Activated naive CD8-positive, alpha-beta T cell treated with anti-CD3 and anti-CD28 coated beads, Interleukin-2, amount 50 U/mL, for 24 hours (primary cell): ENCODE measurements at regions not wholly inside any gene's neighbourhood (a gene's known extent, or its start where the extent isn't known, plus 50 kb on each side); places are given as distances from the start of the nearest gene placed in this dataset.
"Not testable (repeated sequence)": the region's sequence is repeated elsewhere in the genome, so short reads cannot be mapped to it uniquely, and the experiment has no call there.

ENCODE experiments used
- ATAC-seq: fragments of 150-1000 bp; cut with Tn5 transposase; one replicate; pipeline ENCODE4 v1.10.0; 2021
- DNase-seq: peaks from one replicate; pipeline ENCODE4 v3.0.0; 2021
- H3K27ac Mint-ChIP-seq: one replicate; pipeline ENCODE4 v1.8.0; 2021; ENCODE audit warnings: mild to moderate bottlenecking, mixed read lengths
- H3K27me3 Mint-ChIP-seq: one replicate; pipeline ENCODE4 v1.8.0; 2021; ENCODE audit warnings: mixed read lengths
- H3K36me3 Mint-ChIP-seq: one replicate; pipeline ENCODE4 v1.8.0; 2021; ENCODE audit warnings: low read depth, mixed read lengths
- H3K4me1 Mint-ChIP-seq: one replicate; pipeline ENCODE4 v1.8.0; 2021; ENCODE audit warnings: mixed read lengths
- H3K4me3 Mint-ChIP-seq: one replicate; pipeline ENCODE4 v1.8.0; 2021; ENCODE audit warnings: mild to moderate bottlenecking, moderate library complexity, mixed read lengths
- H3K9me3 Mint-ChIP-seq: one replicate; pipeline ENCODE4 v1.8.0; 2021; ENCODE audit warnings: mixed read lengths

GRCh38 chr9:103537426-103537825 is 542.3 kb downstream of the CYLC2 start:
- no peak overlapping the region for H3K4me3 Mint-ChIP-seq
- no peak overlapping the region for H3K27ac Mint-ChIP-seq
- no peak for ATAC-seq
- peaks cover 15% of the 10 kb centered on the region for H3K9me3 Mint-ChIP-seq
- no peaks in the 10 kb centered on the region for H3K36me3 Mint-ChIP-seq
- no peak for DNase-seq
- no peaks in the 10 kb centered on the region for H3K4me1 Mint-ChIP-seq
- no peaks in the 10 kb centered on the region for H3K27me3 Mint-ChIP-seq

- DNase-seq: no peak
- no peaks in the 10 kb centered on the region for H3K4me1 Mint-ChIP-seq
- no peak overlapping the region for H3K27ac Mint-ChIP-seq
- no peak overlapping the region for H3K4me3 Mint-ChIP-seq
- ATAC-seq: no peak
- no peaks in the 10 kb centered on the region for H3K36me3 Mint-ChIP-seq
- H3K27me3 Mint-ChIP-seq: no peaks in the 10 kb centered on the region
- peaks cover 3% of the 10 kb centered on the region for H3K9me3 Mint-ChIP-seq
Measured at GRCh38 chr9:103545260-103545659, 548.8 kb upstream of the SMC2 start.

GRCh38 chr9:103552712-103553111 is 541.4 kb upstream of the SMC2 start:
- DNase-seq: no peak
- Mint-ChIP-seq H3K4me1 (no peaks in the 10 kb centered on the region), H3K36me3 (no peaks in the 10 kb centered on the region), H3K4me3 (no peak overlapping the region), H3K27me3 (no peaks in the 10 kb centered on the region), H3K9me3 (peaks cover 11% of the 10 kb centered on the region), H3K27ac (no peak overlapping the region)
- ATAC-seq: no peak

- no peaks in the 10 kb centered on the region for H3K27me3 Mint-ChIP-seq
- H3K27ac Mint-ChIP-seq: no peak overlapping the region
- no peaks in the 10 kb centered on the region for H3K4me1 Mint-ChIP-seq
- peaks cover 2% of the 10 kb centered on the region for H3K36me3 Mint-ChIP-seq
- no peak for ATAC-seq
- H3K4me3 Mint-ChIP-seq: no peak overlapping the region
- peaks cover 29% of the 10 kb centered on the region for H3K9me3 Mint-ChIP-seq
- no peak for DNase-seq
Measured at GRCh38 chr9:103574056-103574455, 520.1 kb upstream of the SMC2 start.

GRCh38 chr9:103586721-103587120 is 507.4 kb upstream of the SMC2 start:
- H3K4me3 Mint-ChIP-seq: no peak overlapping the region
- no peak for DNase-seq
- H3K4me1 Mint-ChIP-seq: no peaks in the 10 kb centered on the region
- H3K27ac Mint-ChIP-seq: no peak overlapping the region
- no peaks in the 10 kb centered on the region for H3K9me3 Mint-ChIP-seq
- no peaks in the 10 kb centered on the region for H3K36me3 Mint-ChIP-seq
- no peak for ATAC-seq
- no peaks in the 10 kb centered on the region for H3K27me3 Mint-ChIP-seq

- ATAC-seq (no peak), DNase-seq (no peak)
- Mint-ChIP-seq H3K4me1 (no peaks in the 10 kb centered on the region), H3K4me3 (no peak overlapping the region), H3K27me3 (no peaks in the 10 kb centered on the region), H3K27ac (no peak overlapping the region), H3K36me3 (no peaks in the 10 kb centered on the region), H3K9me3 (peaks cover 9% of the 10 kb centered on the region)
Measured at GRCh38 chr9:103601287-103601686, 492.8 kb upstream of the SMC2 start.

- H3K9me3 Mint-ChIP-seq, H3K27me3 Mint-ChIP-seq, H3K4me1 Mint-ChIP-seq, H3K36me3 Mint-ChIP-seq, ATAC-seq, H3K4me3 Mint-ChIP-seq, DNase-seq, H3K27ac Mint-ChIP-seq: not testable (repeated sequence)
Measured at GRCh38 chr9:103611950-103612349, 482.2 kb upstream of the SMC2 start.

- H3K4me3 Mint-ChIP-seq: no peak overlapping the region
- no peaks in the 10 kb centered on the region for H3K27me3 Mint-ChIP-seq
- no peak overlapping the region for H3K27ac Mint-ChIP-seq
- DNase-seq (no peak), ATAC-seq (no peak)
- no peaks in the 10 kb centered on the region for H3K4me1 Mint-ChIP-seq
- H3K9me3 Mint-ChIP-seq: peaks cover 9% of the 10 kb centered on the region
- no peaks in the 10 kb centered on the region for H3K36me3 Mint-ChIP-seq
Measured at GRCh38 chr9:103615994-103616393, 478.1 kb upstream of the SMC2 start.

- no peak for ATAC-seq
- Mint-ChIP-seq H3K9me3 (peaks cover 9% of the 10 kb centered on the region), H3K36me3 (no peaks in the 10 kb centered on the region), H3K27ac (no peak overlapping the region), H3K27me3 (no peaks in the 10 kb centered on the region), H3K4me3 (no peak overlapping the region), H3K4me1 (no peaks in the 10 kb centered on the region)
- DNase-seq: no peak
Measured at GRCh38 chr9:103617046-103617445, 477.1 kb upstream of the SMC2 start.

- Mint-ChIP-seq H3K27ac (no peak overlapping the region), H3K36me3 (no peaks in the 10 kb centered on the region), H3K27me3 (no peaks in the 10 kb centered on the region), H3K4me3 (no peak overlapping the region), H3K9me3 (peaks cover 9% of the 10 kb centered on the region), H3K4me1 (no peaks in the 10 kb centered on the region)
- ATAC-seq (no peak), DNase-seq (no peak)
Measured at GRCh38 chr9:103625161-103625804, 468.8 kb upstream of the SMC2 start.

- Mint-ChIP-seq H3K4me3 (no peak overlapping the region), H3K4me1 (no peaks in the 10 kb centered on the region), H3K36me3 (no peaks in the 10 kb centered on the region), H3K9me3 (peaks cover 9% of the 10 kb centered on the region), H3K27me3 (no peaks in the 10 kb centered on the region), H3K27ac (no peak overlapping the region)
- DNase-seq (no peak), ATAC-seq (no peak)
Measured at GRCh38 chr9:103627731-103628130, 466.4 kb upstream of the SMC2 start.

- H3K27me3 Mint-ChIP-seq: no peaks in the 10 kb centered on the region
- no peaks in the 10 kb centered on the region for H3K36me3 Mint-ChIP-seq
- ATAC-seq: no peak
- no peak overlapping the region for H3K4me3 Mint-ChIP-seq
- no peaks in the 10 kb centered on the region for H3K9me3 Mint-ChIP-seq
- DNase-seq: no peak
- H3K4me1 Mint-ChIP-seq: no peaks in the 10 kb centered on the region
- no peak overlapping the region for H3K27ac Mint-ChIP-seq
Measured at GRCh38 chr9:103649086-103649485, 445.0 kb upstream of the SMC2 start.

GRCh38 chr9:103658156-103658555 is 436.0 kb upstream of the SMC2 start:
- H3K27me3 Mint-ChIP-seq: no peaks in the 10 kb centered on the region
- H3K27ac Mint-ChIP-seq: no peak overlapping the region
- DNase-seq: no peak
- no peak for ATAC-seq
- H3K36me3 Mint-ChIP-seq: no peaks in the 10 kb centered on the region
- H3K4me3 Mint-ChIP-seq: no peak overlapping the region
- peaks cover 17% of the 10 kb centered on the region for H3K9me3 Mint-ChIP-seq
- H3K4me1 Mint-ChIP-seq: no peaks in the 10 kb centered on the region

GRCh38 chr9:103660830-103661229 is 433.3 kb upstream of the SMC2 start:
- ATAC-seq (no peak), DNase-seq (no peak)
- Mint-ChIP-seq H3K9me3 (peaks cover 9% of the 10 kb centered on the region), H3K27me3 (no peaks in the 10 kb centered on the region), H3K4me1 (no peaks in the 10 kb centered on the region), H3K36me3 (no peaks in the 10 kb centered on the region), H3K4me3 (no peak overlapping the region), H3K27ac (no peak overlapping the region)

- Mint-ChIP-seq H3K9me3 (peaks cover 7% of the 10 kb centered on the region), H3K36me3 (no peaks in the 10 kb centered on the region), H3K4me3 (no peak overlapping the region), H3K27ac (no peak overlapping the region), H3K4me1 (no peaks in the 10 kb centered on the region), H3K27me3 (no peaks in the 10 kb centered on the region)
- DNase-seq (no peak), ATAC-seq (no peak)
Measured at GRCh38 chr9:103661663-103662062, 432.4 kb upstream of the SMC2 start.

- no peaks in the 10 kb centered on the region for H3K9me3 Mint-ChIP-seq
- no peak overlapping the region for H3K4me3 Mint-ChIP-seq
- H3K27ac Mint-ChIP-seq: no peak overlapping the region
- no peaks in the 10 kb centered on the region for H3K4me1 Mint-ChIP-seq
- ATAC-seq (no peak), DNase-seq (no peak)
- H3K36me3 Mint-ChIP-seq: no peaks in the 10 kb centered on the region
- no peaks in the 10 kb centered on the region for H3K27me3 Mint-ChIP-seq
Measured at GRCh38 chr9:103669296-103669695, 424.8 kb upstream of the SMC2 start.
